HEK293 (cell line): ENCODE measurements at regions not wholly inside any gene's neighbourhood (a gene's known extent, or its start where the extent isn't known, plus 50 kb on each side); places are given as distances from the start of the nearest gene placed in this dataset.

Experiments
- CTCF ChIA-PET: fragments of 350-600 bp; formaldehyde crosslinking; extraction: SDS; loops from one replicate; lab custom pipeline; 2021; ENCODE audit warnings: antibody characterized with exemption; lab: Yijun Ruan, JAX
- POLR2A ChIA-PET: fragments of 300-600 bp; formaldehyde crosslinking; extraction: SDS; loops from one replicate; lab custom pipeline; 2020; ENCODE audit warnings: antibody characterized with exemption, inconsistent platforms; lab: Yijun Ruan, JAX
- H3K27ac ChIP-seq: fragments of 200-500 bp; sonication (Bioruptor generic); 2 replicates; pipeline ENCODE4 v1.5.1; 2014; ENCODE audit warnings: low read depth, low read length, control low read depth, inconsistent platforms; ENCODE audit errors: extremely low read depth
- H3K36me3 ChIP-seq, 2 experiments: fragments of 200-500 bp in 1 of 2; sonication (Bioruptor generic) in 1 of 2; 1 replicate in 1 of 2; 2 replicates in 1 of 2; pipeline ENCODE4 v1.5.1; 2014 to 2017; ENCODE audit warnings: inconsistent platforms in 2 of 2, low read length in 2 of 2; ENCODE audit not compliant: control insufficient read depth in 2 of 2, insufficient read depth in 1 of 2
- H3K4me1 ChIP-seq: fragments of 200-500 bp; sonication (Bioruptor generic); 2 replicates; pipeline ENCODE4 v1.5.1; 2014; ENCODE audit warnings: mild to moderate bottlenecking, low read length, inconsistent platforms; ENCODE audit not compliant: control insufficient read depth, insufficient read depth
- H3K4me3 ChIP-seq: 2 replicates; pipeline ENCODE4 v1.5.1; 2011; ENCODE audit warnings: low read depth, mild to moderate bottlenecking, control low read depth, low read length, moderate library complexity
- H3K9me3 ChIP-seq: fragments of 200-500 bp; sonication (Bioruptor generic); 2 replicates; pipeline ENCODE4 v1.5.1; 2014; ENCODE audit warnings: low read depth, low read length, inconsistent platforms; ENCODE audit not compliant: control insufficient read depth, insufficient read depth
- EGR2 ChIP-seq: fragments of 450-650 bp; formaldehyde crosslinking; IDR thresholded peaks from 2 replicates; pipeline ENCODE4 v1.5.1; 2016; ENCODE audit warnings: low read depth, missing biosample characterization, missing genetic modification characterization
- ELK4 ChIP-seq: IDR thresholded peaks from 2 replicates; pipeline ENCODE4 v1.6.1; 2011; ENCODE audit warnings: mild to moderate bottlenecking, low read depth, low read length, borderline replicate concordance
- INSM2 ChIP-seq: fragments of 450-650 bp; formaldehyde crosslinking; IDR thresholded peaks from 2 replicates; pipeline ENCODE4 v1.5.1; 2016; ENCODE audit warnings: missing biosample characterization, missing genetic modification characterization
- KLF16 ChIP-seq: fragments of 450-650 bp; formaldehyde crosslinking; IDR thresholded peaks from 2 replicates; pipeline ENCODE4 v1.5.1; 2017; ENCODE audit warnings: missing biosample characterization, missing genetic modification characterization
- KLF8 ChIP-seq: fragments of 450-650 bp; formaldehyde crosslinking; IDR thresholded peaks from 2 replicates; pipeline ENCODE4 v1.5.1; 2016; ENCODE audit warnings: missing biosample characterization, missing genetic modification characterization
- SCRT1 ChIP-seq: fragments of 450-650 bp; formaldehyde crosslinking; IDR thresholded peaks from 2 replicates; pipeline ENCODE4 v1.5.1; 2016; ENCODE audit warnings: missing biosample characterization, missing genetic modification characterization, borderline replicate concordance
- ZBTB20 ChIP-seq: fragments of 450-650 bp; formaldehyde crosslinking; IDR thresholded peaks from 2 replicates; pipeline ENCODE4 v1.5.1; 2016; ENCODE audit warnings: missing biosample characterization, missing genetic modification characterization
- ZBTB7A ChIP-seq: fragments of 450-650 bp; formaldehyde crosslinking; IDR thresholded peaks from 2 replicates; pipeline ENCODE4 v1.5.1; 2016; ENCODE audit warnings: low read depth, missing biosample characterization, missing genetic modification characterization
- ZFHX2 ChIP-seq: fragments of 450-650 bp; formaldehyde crosslinking; conservative IDR thresholded peaks from 2 replicates; pipeline ENCODE4 v1.5.1; 2016; ENCODE audit warnings: missing biosample characterization, missing genetic modification characterization
- ZNF112 ChIP-seq: fragments of 450-650 bp; formaldehyde crosslinking; IDR thresholded peaks from 2 replicates; pipeline ENCODE4 v1.5.0; 2017; ENCODE audit warnings: missing biosample characterization, missing genetic modification characterization
- ZNF121 ChIP-seq: fragments of 450-650 bp; formaldehyde crosslinking; IDR thresholded peaks from 2 replicates; pipeline ENCODE4 v1.5.1; 2016; ENCODE audit warnings: missing biosample characterization, missing genetic modification characterization
- ZNF132 ChIP-seq: fragments of 450-650 bp; formaldehyde crosslinking; IDR thresholded peaks from 2 replicates; pipeline ENCODE4 v1.5.1; 2017; ENCODE audit warnings: missing biosample characterization, missing genetic modification characterization, borderline replicate concordance
- ZNF146 ChIP-seq: fragments of 450-650 bp; formaldehyde crosslinking; IDR thresholded peaks from 2 replicates; pipeline ENCODE4 v1.5.1; 2016; ENCODE audit warnings: missing biosample characterization, missing genetic modification characterization
- ZNF2 ChIP-seq: fragments of 450-650 bp; formaldehyde crosslinking; IDR thresholded peaks from 2 replicates; pipeline ENCODE4 v1.5.1; 2016; ENCODE audit warnings: missing biosample characterization, missing genetic modification characterization
- ZNF202 ChIP-seq: fragments of 450-650 bp; formaldehyde crosslinking; IDR thresholded peaks from 2 replicates; pipeline ENCODE4 v1.5.1; 2016; ENCODE audit warnings: missing biosample characterization, missing genetic modification characterization, borderline replicate concordance
- ZNF239 ChIP-seq: fragments of 450-650 bp; formaldehyde crosslinking; IDR thresholded peaks from 2 replicates; pipeline ENCODE4 v1.5.1; 2016; ENCODE audit warnings: missing biosample characterization, missing genetic modification characterization
- ZNF266 ChIP-seq: fragments of 450-650 bp; formaldehyde crosslinking; IDR thresholded peaks from 2 replicates; pipeline ENCODE4 v1.5.1; 2016; ENCODE audit warnings: missing biosample characterization, missing genetic modification characterization, low read depth
- ZNF335 ChIP-seq: fragments of 450-650 bp; formaldehyde crosslinking; conservative IDR thresholded peaks from 2 replicates; pipeline ENCODE4 v1.5.1; 2016; ENCODE audit warnings: missing biosample characterization, missing genetic modification characterization
- ZNF394 ChIP-seq: fragments of 450-650 bp; formaldehyde crosslinking; IDR thresholded peaks from 2 replicates; pipeline ENCODE4 v1.5.1; 2016; ENCODE audit warnings: missing biosample characterization, missing genetic modification characterization, mild to moderate bottlenecking, moderate library complexity, borderline replicate concordance
- ZNF510 ChIP-seq: fragments of 450-650 bp; formaldehyde crosslinking; IDR thresholded peaks from 2 replicates; pipeline ENCODE4 v1.5.1; 2018; ENCODE audit warnings: mild to moderate bottlenecking, missing genetic modification characterization, missing biosample characterization; ENCODE audit not compliant: insufficient replicate concordance
- ZNF530 ChIP-seq: fragments of 450-650 bp; formaldehyde crosslinking; IDR thresholded peaks from 2 replicates; pipeline ENCODE4 v1.5.1; 2016; ENCODE audit warnings: low read depth, missing biosample characterization, missing genetic modification characterization
- ZSCAN16 ChIP-seq: fragments of 450-650 bp; formaldehyde crosslinking; IDR thresholded peaks from 2 replicates; pipeline ENCODE4 v1.5.1; 2016; ENCODE audit warnings: missing biosample characterization, missing genetic modification characterization
- ZSCAN30 ChIP-seq: fragments of 450-650 bp; IDR thresholded peaks from 2 replicates; pipeline ENCODE4 v1.5.1; 2018; ENCODE audit warnings: missing biosample characterization, mild to moderate bottlenecking, missing genetic modification characterization, moderate library complexity
- TF ChIP-seq, protein P1 (sequence below): fragments of 450-650 bp; formaldehyde crosslinking; IDR thresholded peaks from 2 replicates; pipeline ENCODE4 v1.5.1; 2016; ENCODE audit warnings: missing biosample characterization, missing genetic modification characterization

GRCh38 chr11:112315861-112316739 is 55.4 kb upstream of the PLET1 start:
- no peak for TF ChIP-seq ELK4
- no peak for TF ChIP-seq ZNF112 (tag by site-specific recombination)
- TF ChIP-seq ZNF510 (tag by site-specific recombination), result no peak
- TF ChIP-seq ZSCAN16, result no peak
- no peak for TF ChIP-seq ZNF335 (tag by site-specific recombination)
- no peak for TF ChIP-seq ZNF2 (tag by site-specific recombination)
- TF ChIP-seq ZNF239 (tag by site-specific recombination), result peak; percentile 72; the same call in 1 of the 2 replicates
- no peak for TF ChIP-seq INSM2 (tag by site-specific recombination)
- TF ChIP-seq ZSCAN30, result no peak
- no peak for TF ChIP-seq ZNF394 (tag by site-specific recombination)
- peak; percentile 45; the same call in 1 of the 2 replicates for TF ChIP-seq ZFHX2 (tag by site-specific recombination)
- no peak for TF ChIP-seq ZNF530 (tag by site-specific recombination)
- TF ChIP-seq ZNF132 (tag by site-specific recombination), result no peak
- TF ChIP-seq ZNF121 (tag by site-specific recombination), result no peak
- TF ChIP-seq, protein P1, sequence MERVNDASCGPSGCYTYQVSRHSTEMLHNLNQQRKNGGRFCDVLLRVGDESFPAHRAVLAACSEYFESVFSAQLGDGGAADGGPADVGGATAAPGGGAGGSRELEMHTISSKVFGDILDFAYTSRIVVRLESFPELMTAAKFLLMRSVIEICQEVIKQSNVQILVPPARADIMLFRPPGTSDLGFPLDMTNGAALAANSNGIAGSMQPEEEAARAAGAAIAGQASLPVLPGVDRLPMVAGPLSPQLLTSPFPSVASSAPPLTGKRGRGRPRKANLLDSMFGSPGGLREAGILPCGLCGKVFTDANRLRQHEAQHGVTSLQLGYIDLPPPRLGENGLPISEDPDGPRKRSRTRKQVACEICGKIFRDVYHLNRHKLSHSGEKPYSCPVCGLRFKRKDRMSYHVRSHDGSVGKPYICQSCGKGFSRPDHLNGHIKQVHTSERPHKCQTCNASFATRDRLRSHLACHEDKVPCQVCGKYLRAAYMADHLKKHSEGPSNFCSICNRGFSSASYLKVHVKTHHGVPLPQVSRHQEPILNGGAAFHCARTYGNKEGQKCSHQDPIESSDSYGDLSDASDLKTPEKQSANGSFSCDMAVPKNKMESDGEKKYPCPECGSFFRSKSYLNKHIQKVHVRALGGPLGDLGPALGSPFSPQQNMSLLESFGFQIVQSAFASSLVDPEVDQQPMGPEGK (tag by site-specific recombination), result no peak
- TF ChIP-seq ZBTB20 (tag by site-specific recombination), result no peak
- TF ChIP-seq KLF8 (tag by site-specific recombination), result no peak
- Histone ChIP-seq H3K4me1 (0 out of 2 replicates have a peak, but pooled peaks cover 2% of the 10 kb centered on the region), H3K36me3 (no peaks in the 10 kb centered on the region), H3K4me3 (no peak overlapping the region), H3K9me3 (no peaks in the 10 kb centered on the region), H3K27ac (no peak overlapping the region)
- ChIA-PET POLR2A (no interaction called here), CTCF (interaction anchor here (1.0 kb wide), 1 partner anchor 27 kb away, joined by 3 read pairs; no protein-coding TSS in a partner anchor)

DNA sequence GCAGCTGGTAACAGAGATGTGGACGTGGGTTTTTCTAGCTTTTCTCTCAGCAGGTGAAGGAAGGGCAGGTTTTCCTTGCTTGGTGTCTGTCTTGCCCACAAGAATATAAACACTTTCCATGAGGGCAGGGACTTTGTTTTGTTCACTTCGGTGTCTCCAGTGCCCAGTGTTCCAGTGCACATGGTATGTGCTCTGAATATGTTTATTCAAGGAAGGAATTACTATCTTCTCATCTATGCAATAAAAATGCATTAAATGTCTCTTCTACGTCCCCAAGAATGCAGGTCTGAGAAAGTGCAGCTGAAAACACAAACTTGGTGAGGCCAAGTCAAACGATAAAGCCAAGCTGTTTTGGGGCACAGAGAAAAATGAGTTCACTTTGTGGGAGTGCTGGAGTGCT is 56.3 kb upstream of the PLET1 start:
- ChIA-PET POLR2A (no interaction called here), CTCF (interaction anchor here (1.0 kb wide), 2 partner anchors 28 to 35 kb away, joined by 3 to 4 read pairs; no protein-coding TSS in a partner anchor)
- Histone ChIP-seq H3K36me3 (no peaks in the 10 kb centered on the region), H3K27ac (no peak overlapping the region), H3K4me3 (no peak overlapping the region), H3K4me1 (peaks cover 8% of the 10 kb centered on the region), H3K9me3 (no peaks in the 10 kb centered on the region)
- TF ChIP-seq ZNF202 (no peak), EGR2 (tag by site-specific recombination) (no peak), ZNF146 (tag by site-specific recombination) (no peak), KLF16 (tag by site-specific recombination) (no peak), ZBTB7A (tag by site-specific recombination) (no peak), SCRT1 (tag by site-specific recombination) (no peak), ZNF266 (no peak)
